ENCODE measurements at regions not wholly inside any gene's neighbourhood (a gene's known extent, or its start where the extent isn't known, plus 50 kb on each side); places are given as distances from the start of the nearest gene placed in this dataset.

GRCh38 chr4:8773124-8773931 is 98.3 kb downstream of the HMX1 start:
- H3K36me3 ChIP-seq: no peaks in the 10 kb centered on the region
- peaks cover 0 to 8% (median 0%) of the 10 kb centered on the region in 3 donors for H3K27me3 ChIP-seq
- no peaks in the 10 kb centered on the region for H3K9me3 ChIP-seq
- H3K4me1 ChIP-seq: no peaks in the 10 kb centered on the region
- intact Hi-C loops (cut with DNase I): no loop called here
- H3K4me3 ChIP-seq: no peak overlapping the region
- DNase-seq: peak; percentile 35
- WGBS, 2 donors: 77 to 83% methylated on average over 36 of the region's 36 CpGs
- H3K27ac ChIP-seq: no peak overlapping the region
- TF ChIP-seq CTCF (IDR thresholded peaks at IDR 0.05) (no peak), POLR2AphosphoS5 (IDR thresholded peaks at IDR 0.05) (no peak)

- no peak overlapping the region for H3K27ac ChIP-seq
- intact Hi-C loops (cut with DNase I): no loop called here
- H3K27me3 ChIP-seq: peaks cover 0 to 11% (median 0%) of the 10 kb centered on the region in 3 donors
- H3K36me3 ChIP-seq: no peaks in the 10 kb centered on the region
- TF ChIP-seq CTCF (IDR thresholded peaks at IDR 0.05) (no peak), POLR2A (IDR thresholded peaks at IDR 0.05) (no peak), POLR2AphosphoS5 (IDR thresholded peaks at IDR 0.05) (no peak), EP300 (IDR thresholded peaks at IDR 0.05) (no peak)
- H3K4me3 ChIP-seq: no peak overlapping the region
- no peaks in the 10 kb centered on the region for H3K4me1 ChIP-seq
- DNase-seq: peak; percentile 37
- 81 to 82% methylated on average over 14 of the region's 14 CpGs for WGBS, 2 donors
- H3K9me3 ChIP-seq: no peaks in the 10 kb centered on the region
These were observed 99.0 kb downstream of the HMX1 start for GRCh38 chr4:8772499-8773123.

- no peak overlapping the region for H3K4me3 ChIP-seq
- no peaks in the 10 kb centered on the region for H3K9me3 ChIP-seq
- H3K27ac ChIP-seq: no peak overlapping the region
- H3K4me1 ChIP-seq: no peaks in the 10 kb centered on the region
- TF ChIP-seq POLR2A (IDR thresholded peaks at IDR 0.05) (no peak), EP300 (IDR thresholded peaks at IDR 0.05) (no peak), POLR2AphosphoS5 (IDR thresholded peaks at IDR 0.05) (no peak), CTCF (IDR thresholded peaks at IDR 0.05) (no peak)
- H3K36me3 ChIP-seq: no peaks in the 10 kb centered on the region
- peak; percentile 26 for DNase-seq
- 74 to 81% methylated on average over 10 of the region's 10 CpGs for WGBS, 2 donors
- peaks cover 0 to 19% (median 0%) of the 10 kb centered on the region in 3 donors for H3K27me3 ChIP-seq
- intact Hi-C loops (cut with DNase I): no loop called here
These were observed 100.0 kb downstream of the HMX1 start for GRCh38 chr4:8771666-8772065.

- peak; percentile 56 for DNase-seq
- TF ChIP-seq CTCF (IDR thresholded peaks at IDR 0.05): no peak
- TF ChIP-seq POLR2A (IDR thresholded peaks at IDR 0.05): no peak
- no peak for TF ChIP-seq EP300 (IDR thresholded peaks at IDR 0.05)
- no peak for TF ChIP-seq POLR2AphosphoS5 (IDR thresholded peaks at IDR 0.05)
- no peak overlapping the region for H3K27ac ChIP-seq
These were observed 100.4 kb downstream of the HMX1 start for GRCh38 chr4:8771258-8771590.

More at GRCh38 chr4:8771258-8771590, 100.4 kb downstream of the HMX1 start:
- 46 to 60% methylated on average over 8 of the region's 8 CpGs for WGBS, 2 donors
- intact Hi-C loops (cut with DNase I): no loop called here
- no peaks in the 10 kb centered on the region for H3K4me1 ChIP-seq
- no peak overlapping the region for H3K4me3 ChIP-seq
- no peaks in the 10 kb centered on the region for H3K9me3 ChIP-seq
- H3K36me3 ChIP-seq: no peaks in the 10 kb centered on the region
- H3K27me3 ChIP-seq: peaks cover 0 to 24% (median 0%) of the 10 kb centered on the region in 3 donors
